ENCODE measurements at regions not wholly inside any gene's neighbourhood (a gene's known extent, or its start where the extent isn't known, plus 50 kb on each side); places are given as distances from the start of the nearest gene placed in this dataset.

- Mint-ChIP-seq H3K36me3 (no peaks in the 10 kb centered on the region), H3K4me3 (no peak overlapping the region), H3K9me3 (no peaks in the 10 kb centered on the region), H3K4me1 (no peaks in the 10 kb centered on the region), H3K27ac (no peak overlapping the region)
- ATAC-seq = no peak
- DNase-seq (ENCODE audit: low spot score in 2 of 2) = no peak
Observed at GRCh38 chr3:64360280-64360679, 135.0 kb upstream of the PRICKLE2 start.

- Mint-ChIP-seq H3K36me3 (no peaks in the 10 kb centered on the region), H3K4me1 (no peaks in the 10 kb centered on the region), H3K27ac (no peak overlapping the region), H3K9me3 (no peaks in the 10 kb centered on the region), H3K4me3 (no peak overlapping the region)
- ATAC-seq (no peak), DNase-seq (ENCODE audit: low spot score in 2 of 2) (no peak)
Observed at GRCh38 chr3:64359735-64360134, 134.5 kb upstream of the PRICKLE2 start.

DNA sequence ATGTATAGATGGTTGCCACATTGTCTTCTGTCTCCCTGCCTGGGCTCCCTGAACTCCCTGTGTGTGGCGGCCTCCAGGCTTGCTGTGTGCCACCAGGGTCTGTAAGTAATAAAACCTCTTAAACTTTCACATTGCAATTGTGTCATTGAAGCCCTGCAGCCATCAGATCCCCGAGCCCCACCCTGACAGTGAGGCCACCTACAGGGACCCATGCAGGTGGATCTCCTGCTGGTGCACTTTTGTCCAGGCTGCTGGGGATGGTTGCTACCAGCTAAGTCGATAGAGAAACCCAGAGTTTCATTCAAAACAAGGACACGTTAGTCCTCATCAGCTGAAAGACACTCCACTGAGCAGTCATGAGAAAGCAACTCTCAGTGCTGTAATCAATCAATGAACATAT, 133.6 kb upstream of the PRICKLE2 start:
- Mint-ChIP-seq H3K9me3 (no peaks in the 10 kb centered on the region), H3K27ac (no peak overlapping the region)

GRCh38 chr3:64358176-64358575, 132.9 kb upstream of the PRICKLE2 start:
- ATAC-seq = no peak
- Mint-ChIP-seq H3K4me3 (no peak overlapping the region), H3K36me3 (no peaks in the 10 kb centered on the region), H3K9me3 (no peaks in the 10 kb centered on the region), H3K27ac (no peak overlapping the region), H3K4me1 (no peaks in the 10 kb centered on the region)
- no peak for DNase-seq (ENCODE audit: low spot score in 2 of 2)

More for the DNA sequence above, 133.6 kb upstream of the PRICKLE2 start:
- H3K36me3 Mint-ChIP-seq = no peaks in the 10 kb centered on the region
- ATAC-seq (no peak), DNase-seq (ENCODE audit: low spot score in 2 of 2) (no peak)
- no peaks in the 10 kb centered on the region for H3K4me1 Mint-ChIP-seq
- H3K4me3 Mint-ChIP-seq = no peak overlapping the region

GRCh38 chr3:64357481-64357880, 132.2 kb upstream of the PRICKLE2 start:
- no peak overlapping the region for H3K4me3 Mint-ChIP-seq
- no peak overlapping the region for H3K27ac Mint-ChIP-seq
- no peaks in the 10 kb centered on the region for H3K4me1 Mint-ChIP-seq
- H3K9me3 Mint-ChIP-seq = no peaks in the 10 kb centered on the region
- no peak for ATAC-seq
- no peak for DNase-seq (ENCODE audit: low spot score in 2 of 2)
- no peaks in the 10 kb centered on the region for H3K36me3 Mint-ChIP-seq

GRCh38 chr3:64355401-64355807, 130.1 kb upstream of the PRICKLE2 start:
- Mint-ChIP-seq H3K4me1 (no peaks in the 10 kb centered on the region), H3K27ac (no peak overlapping the region), H3K36me3 (no peaks in the 10 kb centered on the region), H3K4me3 (no peak overlapping the region), H3K9me3 (no peaks in the 10 kb centered on the region)
- ATAC-seq (peak; percentile 21), DNase-seq (ENCODE audit: low spot score in 2 of 2) (no peak)

DNA sequence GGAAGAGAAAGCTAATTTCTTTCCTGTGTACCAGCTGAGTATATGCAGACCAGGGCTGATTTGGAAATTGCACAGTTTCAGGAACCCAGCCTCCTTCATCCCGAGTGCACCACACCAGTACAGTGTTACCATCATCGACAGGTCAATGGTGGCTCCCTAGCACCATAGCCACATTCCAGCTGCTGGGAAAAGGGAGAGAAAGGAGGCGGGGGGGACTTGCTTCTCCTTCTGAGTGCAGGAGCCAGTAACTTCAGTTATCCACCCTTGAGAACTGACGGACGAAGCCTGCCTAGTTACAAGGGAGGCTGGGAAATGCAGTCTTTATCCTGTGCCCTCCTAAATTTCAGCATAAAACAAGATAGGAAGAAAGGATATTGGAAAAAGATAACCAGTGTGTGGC, 129.7 kb upstream of the PRICKLE2 start:
- Mint-ChIP-seq H3K4me1 (no peaks in the 10 kb centered on the region), H3K36me3 (no peaks in the 10 kb centered on the region), H3K27ac (no peak overlapping the region), H3K4me3 (no peak overlapping the region), H3K9me3 (no peaks in the 10 kb centered on the region)
- ATAC-seq (no peak), DNase-seq (ENCODE audit: low spot score in 2 of 2) (no peak)

- Mint-ChIP-seq H3K4me1 (no peaks in the 10 kb centered on the region), H3K9me3 (no peaks in the 10 kb centered on the region), H3K27ac (no peak overlapping the region), H3K36me3 (no peaks in the 10 kb centered on the region), H3K4me3 (no peak overlapping the region)
- DNase-seq (ENCODE audit: low spot score in 2 of 2) (no peak), ATAC-seq (no peak)
Observed at GRCh38 chr3:64354221-64354620, 129.0 kb upstream of the PRICKLE2 start.

GRCh38 chr3:64353226-64353625, 128.0 kb upstream of the PRICKLE2 start:
- ATAC-seq = no peak
- H3K4me3 Mint-ChIP-seq = no peak overlapping the region
- no peaks in the 10 kb centered on the region for H3K4me1 Mint-ChIP-seq
- H3K27ac Mint-ChIP-seq = no peak overlapping the region
- no peaks in the 10 kb centered on the region for H3K9me3 Mint-ChIP-seq
- peaks cover 6% of the 10 kb centered on the region for H3K36me3 Mint-ChIP-seq
- DNase-seq (ENCODE audit: low spot score in 2 of 2) = no peak

DNA sequence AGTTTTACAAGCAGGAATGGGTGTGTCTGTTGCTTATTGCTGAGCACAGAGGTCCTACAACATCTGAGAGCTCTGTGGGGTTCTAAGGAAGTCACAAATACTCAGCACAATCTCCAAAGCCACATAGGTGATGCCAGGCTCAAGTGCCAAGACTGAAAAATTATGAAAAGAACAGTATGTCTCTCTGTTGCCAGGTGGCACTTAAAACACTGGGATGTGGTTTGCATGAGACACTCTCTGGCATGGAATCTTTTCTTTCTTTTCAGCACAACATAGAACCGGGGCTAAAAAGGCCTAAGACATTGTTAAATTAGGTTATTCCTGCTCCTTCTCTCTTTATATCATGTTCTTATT, 127.3 kb upstream of the PRICKLE2 start:
- Mint-ChIP-seq H3K27ac (no peak overlapping the region), H3K9me3 (no peaks in the 10 kb centered on the region), H3K4me3 (no peak overlapping the region), H3K36me3 (peaks cover 6% of the 10 kb centered on the region), H3K4me1 (no peaks in the 10 kb centered on the region)
- ATAC-seq (no peak), DNase-seq (ENCODE audit: low spot score in 2 of 2) (no peak)

DNA sequence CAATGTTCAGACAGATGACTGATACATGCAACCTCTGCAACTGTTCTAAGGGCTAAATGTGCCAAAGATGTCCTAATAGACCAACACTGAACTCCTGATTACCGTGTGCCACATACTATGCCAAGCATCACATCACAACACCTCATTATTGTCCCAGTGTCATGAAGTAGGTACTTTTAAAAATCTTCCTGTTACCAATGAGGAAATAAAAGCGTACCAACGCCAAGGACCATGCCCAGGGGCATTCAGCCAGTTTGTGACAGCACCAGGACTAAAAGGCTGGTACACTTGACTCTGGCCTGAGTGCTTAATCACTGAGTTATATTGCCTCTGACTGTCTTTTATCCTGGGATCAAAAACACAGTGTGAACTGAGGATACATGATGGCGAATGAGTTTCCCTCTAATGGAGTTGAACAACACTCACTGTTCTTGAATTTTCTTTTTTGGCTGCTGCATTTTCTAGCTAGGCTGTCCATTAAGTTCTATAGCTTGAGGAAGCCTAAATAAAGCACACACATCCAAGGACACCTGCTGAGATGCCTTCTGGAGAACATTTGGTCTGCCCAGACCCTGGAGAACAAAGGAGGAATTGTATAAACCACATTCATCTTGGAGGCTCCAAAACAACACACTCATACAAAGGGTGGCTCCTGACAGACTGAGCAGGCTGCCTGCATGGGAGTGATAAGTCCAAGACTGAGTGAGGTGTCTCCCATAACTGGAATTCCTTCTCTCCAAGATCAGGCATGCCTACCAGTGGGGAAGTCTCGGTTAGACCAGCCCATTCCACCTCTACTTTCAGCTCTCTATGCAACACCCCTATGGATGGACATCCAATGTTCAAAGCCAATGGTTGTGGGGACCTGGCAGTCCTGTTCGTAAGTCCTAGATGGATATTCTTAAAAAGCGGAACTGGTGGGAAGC, 126.7 kb upstream of the PRICKLE2 start:
- DNase-seq (ENCODE audit: low spot score in 2 of 2) (no peak), ATAC-seq (no peak)
- H3K4me1 Mint-ChIP-seq = no peaks in the 10 kb centered on the region
- no peaks in the 10 kb centered on the region for H3K9me3 Mint-ChIP-seq
- peaks cover 6% of the 10 kb centered on the region for H3K36me3 Mint-ChIP-seq
- H3K27ac Mint-ChIP-seq = no peak overlapping the region
- H3K4me3 Mint-ChIP-seq = no peak overlapping the region

GRCh38 chr3:64349551-64349950, 124.3 kb upstream of the PRICKLE2 start:
- no peaks in the 10 kb centered on the region for H3K4me1 Mint-ChIP-seq
- H3K27ac Mint-ChIP-seq = no peak overlapping the region
- peaks cover 6% of the 10 kb centered on the region for H3K36me3 Mint-ChIP-seq
- DNase-seq (ENCODE audit: low spot score in 2 of 2) = no peak
- no peak for ATAC-seq
- peaks cover 8% of the 10 kb centered on the region for H3K9me3 Mint-ChIP-seq
- no peak overlapping the region for H3K4me3 Mint-ChIP-seq

DNA sequence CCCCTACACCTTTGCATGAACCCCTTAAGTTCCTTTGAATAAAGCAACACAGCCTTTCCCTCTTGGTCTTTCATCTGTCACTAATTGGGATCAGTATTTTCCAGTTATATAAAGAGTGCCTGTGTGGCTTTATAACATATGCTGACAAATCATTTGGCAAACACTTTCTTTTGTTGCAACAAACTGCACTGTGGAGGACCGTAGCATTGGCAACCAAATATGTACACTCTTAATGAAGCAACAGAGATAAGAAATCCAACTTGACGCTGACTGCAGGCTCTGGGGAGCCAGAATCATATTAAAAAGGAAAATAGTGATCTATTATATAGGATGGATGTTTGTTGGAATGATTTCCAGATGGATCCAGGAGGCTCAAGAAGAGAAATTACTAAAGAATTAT, 120.1 kb upstream of the PRICKLE2 start:
- ATAC-seq = no peak
- H3K4me3 Mint-ChIP-seq = no peak overlapping the region

GRCh38 chr3:64344721-64345207, 119.5 kb upstream of the PRICKLE2 start:
- Mint-ChIP-seq H3K27ac (no peak overlapping the region), H3K4me1 (no peaks in the 10 kb centered on the region), H3K36me3 (peaks cover 6% of the 10 kb centered on the region), H3K9me3 (peaks cover 8% of the 10 kb centered on the region), H3K4me3 (no peak overlapping the region)
- DNase-seq (ENCODE audit: low spot score in 2 of 2) (no peak), ATAC-seq (no peak)

More for the DNA sequence above, 120.1 kb upstream of the PRICKLE2 start:
- Mint-ChIP-seq H3K27ac (no peak overlapping the region), H3K36me3 (peaks cover 6% of the 10 kb centered on the region), H3K4me1 (no peaks in the 10 kb centered on the region), H3K9me3 (peaks cover 8% of the 10 kb centered on the region)
- DNase-seq (ENCODE audit: low spot score in 2 of 2) = no peak

DNA sequence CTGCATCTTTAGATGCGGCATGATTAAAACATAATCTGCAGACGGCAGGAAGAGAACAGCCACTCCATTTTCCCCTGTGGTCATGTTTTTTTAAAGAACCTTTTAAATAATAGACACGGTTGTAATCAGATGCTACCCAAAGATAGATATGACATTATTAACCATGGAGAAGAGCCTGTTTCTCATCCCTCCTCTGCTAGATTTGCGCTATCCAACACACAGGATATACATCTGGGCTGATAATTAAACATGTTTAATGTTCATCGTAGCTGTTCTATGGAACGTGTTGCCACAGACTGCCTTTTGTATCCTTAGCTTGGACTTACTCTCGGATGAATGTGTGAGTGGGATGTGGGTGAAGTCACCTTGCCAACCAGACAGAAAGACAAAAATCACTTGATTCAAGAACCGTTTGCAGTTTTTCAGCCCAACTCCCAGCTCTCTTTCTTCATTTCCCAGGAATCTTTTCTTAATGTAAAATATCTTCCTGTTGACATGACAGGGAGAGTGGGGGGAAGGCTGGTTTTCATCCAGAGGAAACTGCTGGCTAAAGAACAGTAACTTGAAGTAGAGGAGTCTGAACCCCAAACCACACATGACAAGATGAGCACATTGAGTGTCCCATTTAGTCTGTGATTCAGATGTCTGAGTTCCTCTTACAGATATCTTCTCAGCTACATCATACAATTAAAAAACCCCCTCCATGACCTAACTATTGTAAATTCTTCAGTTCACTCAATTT, 118.6 kb upstream of the PRICKLE2 start:
- H3K4me1 Mint-ChIP-seq = no peaks in the 10 kb centered on the region
- peaks cover 5% of the 10 kb centered on the region for H3K36me3 Mint-ChIP-seq
- ATAC-seq = no peak
- H3K9me3 Mint-ChIP-seq = peaks cover 10% of the 10 kb centered on the region
- no peak overlapping the region for H3K27ac Mint-ChIP-seq
- no peak for DNase-seq (ENCODE audit: low spot score in 2 of 2)
- H3K4me3 Mint-ChIP-seq = no peak overlapping the region

Measured in stimulated activated effector memory CD8-positive, alpha-beta T cell treated with anti-CD3 and anti-CD28 coated beads, Interleukin-12 subunit alpha, Interleukin-12 subunit beta, amount 100 ng/mL, for 72 hours (primary cell).